HK-2 (cell line): ENCODE measurements at regions not wholly inside any gene's neighbourhood (a gene's known extent, or its start where the extent isn't known, plus 50 kb on each side); places are given as distances from the start of the nearest gene placed in this dataset.

Source experiments
- DNase-seq: peaks from one replicate; pipeline ENCODE4 v3.0.0-alpha.2; 2018; ENCODE audit not compliant: unreplicated experiment

DNA sequence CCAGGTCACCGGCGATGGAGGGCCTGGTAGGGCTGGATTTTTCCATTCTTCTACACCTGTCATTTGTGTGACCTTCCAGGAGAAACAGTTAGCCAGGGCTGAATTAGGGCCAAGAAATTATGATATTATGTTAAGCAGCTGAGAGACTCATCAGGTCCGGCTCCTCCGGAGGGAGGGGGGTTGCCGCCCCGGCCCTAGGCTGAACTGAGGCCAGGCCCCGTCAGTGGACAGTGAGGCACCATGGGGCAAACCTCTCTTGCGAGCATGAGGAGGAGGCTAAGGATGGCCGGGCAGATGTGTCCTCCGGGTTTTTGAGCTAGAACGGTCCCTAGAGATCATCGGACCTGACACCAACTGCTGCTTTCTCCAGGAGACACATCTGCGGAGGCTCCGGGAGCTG lies 150.1 kb downstream of the SOX11 start:
- DNase-seq, result no peak

DNA sequence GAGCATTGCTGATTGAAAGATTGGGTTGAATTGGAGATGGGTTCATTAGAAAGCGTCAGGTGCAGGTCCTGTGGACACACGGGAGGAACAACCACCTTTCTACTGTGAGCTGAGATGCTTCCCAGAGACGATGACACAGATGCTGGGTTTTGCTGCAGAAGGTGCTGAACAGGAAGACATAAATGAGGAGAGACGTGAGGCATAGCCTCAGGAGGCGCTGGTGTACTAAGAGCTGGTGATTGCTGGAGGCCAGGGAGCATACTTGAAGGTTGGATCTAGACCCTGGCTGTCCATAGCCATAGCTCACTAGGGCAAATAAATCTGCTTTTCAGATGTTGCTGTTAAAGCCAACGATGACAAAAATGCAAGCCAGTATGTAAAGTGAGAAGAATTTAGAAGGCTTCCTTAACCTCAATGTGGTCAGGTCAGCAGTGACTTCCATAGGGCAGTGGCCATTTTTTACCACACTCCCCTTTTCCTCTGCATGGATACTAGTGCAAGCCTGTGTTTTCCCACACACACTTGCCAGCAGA lies 153.7 kb downstream of the SOX11 start:
- no peak for DNase-seq

DNA sequence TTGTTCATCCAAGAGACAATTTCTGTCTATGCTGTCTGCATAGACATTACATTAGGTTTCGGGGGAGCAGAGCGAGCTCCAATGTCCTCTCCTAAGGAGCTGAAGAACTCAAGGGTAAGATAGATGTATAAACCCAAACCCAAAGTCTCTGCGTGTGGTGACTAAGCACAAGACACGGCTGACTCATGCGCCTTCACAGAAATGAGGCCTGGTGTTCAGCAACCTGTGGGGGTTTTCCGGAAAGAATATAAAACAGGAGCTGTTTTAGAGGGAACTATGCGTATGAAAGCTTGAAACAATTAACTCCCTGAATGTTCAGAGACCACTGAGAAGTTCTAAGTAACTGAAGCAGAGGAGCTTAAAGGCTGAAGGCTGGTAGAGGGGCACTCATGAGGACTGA lies 154.7 kb downstream of the SOX11 start:
- DNase-seq, result no peak

DNA sequence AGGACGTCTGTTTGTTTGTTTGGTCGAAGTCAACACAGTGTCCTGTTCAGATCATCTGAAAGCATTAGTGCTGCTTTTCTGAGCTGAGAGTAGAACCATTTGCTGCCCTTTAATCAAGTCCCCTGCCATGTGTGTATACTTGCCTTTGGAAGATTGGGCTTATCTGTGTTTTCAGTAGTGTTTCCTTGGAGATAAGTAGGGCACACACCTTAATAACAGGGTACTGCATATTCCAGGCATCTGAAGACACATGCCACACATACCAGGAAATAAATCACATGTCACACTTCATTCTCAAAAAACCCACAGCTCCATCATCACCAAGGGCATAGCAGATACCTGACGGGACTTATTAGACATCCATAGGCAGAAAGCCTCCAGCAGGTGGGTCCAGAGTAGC lies 157.4 kb downstream of the SOX11 start:
- DNase-seq, result no peak

GRCh38 chr2:5851410-5851809 lies 159.2 kb downstream of the SOX11 start:
- no peak for DNase-seq

- DNase-seq, result no peak
These were observed 162.6 kb downstream of the SOX11 start for GRCh38 chr2:5854797-5855196.

DNA sequence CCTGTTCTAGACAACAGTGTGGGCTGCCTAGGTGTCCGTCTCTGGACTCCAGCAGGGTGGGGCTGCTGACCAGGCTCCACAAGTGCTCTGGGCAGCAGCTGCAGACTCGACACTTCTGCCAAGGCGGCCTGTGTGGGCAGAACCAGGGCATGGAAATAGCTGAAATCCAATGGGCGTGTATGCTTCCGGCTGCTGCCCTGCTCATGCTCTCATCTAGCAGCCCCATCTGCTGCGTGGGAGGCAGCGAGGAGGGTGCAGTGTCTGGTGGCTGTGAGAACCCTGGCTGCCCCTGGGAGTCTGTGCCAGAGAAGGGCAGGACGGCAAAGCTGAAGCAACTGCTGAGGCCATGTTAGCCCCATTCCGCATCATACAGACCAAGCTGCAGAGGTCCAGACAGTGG lies 174.9 kb downstream of the SOX11 start:
- DNase-seq, result no peak

DNA sequence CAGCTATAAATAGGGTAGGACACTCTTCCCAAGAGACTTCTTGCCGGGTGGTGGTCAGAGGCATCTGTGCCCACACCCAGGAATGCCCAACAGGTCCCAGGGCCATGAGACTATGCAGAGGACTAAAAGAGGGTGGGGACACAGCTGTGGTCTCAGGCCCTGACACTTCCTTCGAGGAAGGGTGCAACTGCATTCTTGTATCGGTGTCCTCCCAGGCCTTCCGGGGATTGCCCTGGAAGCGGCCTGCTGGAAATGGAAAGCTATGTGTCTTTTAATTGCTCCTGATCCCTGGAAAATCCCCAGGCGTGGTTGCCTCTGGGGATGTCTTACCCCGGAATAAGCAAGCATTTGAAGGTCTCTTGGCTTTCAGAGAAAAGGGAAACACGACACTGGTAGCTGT lies 176.7 kb downstream of the SOX11 start:
- no peak for DNase-seq

DNA sequence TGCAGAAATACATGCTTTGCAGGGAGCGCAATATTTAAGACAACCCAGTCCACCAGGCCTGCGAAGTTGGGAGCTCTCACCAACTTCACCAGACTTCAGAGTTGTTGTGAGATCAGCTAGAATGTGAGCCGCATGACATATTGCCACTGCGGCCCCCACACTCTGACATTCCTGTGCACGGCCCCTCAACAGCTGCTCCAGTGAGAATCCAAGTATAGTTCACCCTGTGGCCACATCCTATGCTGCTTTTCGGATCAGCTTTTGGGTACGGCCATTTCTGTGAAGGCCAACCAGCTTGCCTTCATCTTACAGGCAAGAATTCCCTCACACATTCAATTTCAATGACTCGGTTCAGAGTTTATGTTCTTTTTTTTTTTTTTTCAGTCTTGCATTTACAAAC lies 177.8 kb downstream of the SOX11 start:
- no peak for DNase-seq

GRCh38 chr2:5877360-5877759 lies 185.2 kb downstream of the SOX11 start:
- no peak for DNase-seq

DNA sequence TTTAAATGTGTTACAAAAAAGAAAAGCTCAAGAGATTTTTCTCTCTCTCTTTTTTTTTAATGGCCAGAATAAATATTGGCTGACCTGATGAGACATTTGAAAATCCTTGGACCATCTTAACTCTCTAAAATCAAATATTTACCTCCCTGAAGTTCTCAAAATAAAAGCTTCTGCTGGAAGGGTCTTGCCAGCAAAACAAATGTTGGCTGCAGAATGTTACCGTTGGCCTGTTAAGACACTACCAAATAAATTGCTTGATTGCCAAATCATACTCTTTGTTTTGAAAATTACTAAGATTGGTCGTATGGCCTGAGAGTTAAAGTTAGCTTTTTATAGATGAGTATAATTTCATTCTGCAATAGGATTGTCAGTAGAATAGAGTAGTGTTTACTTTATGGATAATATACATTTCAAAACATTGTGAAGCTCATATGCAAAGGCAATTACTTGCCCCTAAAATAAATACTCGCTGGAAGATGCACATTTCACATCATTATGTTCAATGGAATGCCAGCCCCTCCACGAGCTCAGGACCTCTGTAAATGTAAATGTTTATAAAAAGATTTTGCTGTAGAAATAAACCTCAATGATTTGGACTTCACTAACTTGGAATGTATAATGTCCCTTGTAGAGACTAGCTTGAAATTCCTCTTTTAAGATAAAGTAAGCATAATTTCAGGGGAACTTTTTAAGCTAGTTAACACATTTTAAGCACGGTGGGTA lies 193.4 kb downstream of the SOX11 start:
- no peak for DNase-seq

DNA sequence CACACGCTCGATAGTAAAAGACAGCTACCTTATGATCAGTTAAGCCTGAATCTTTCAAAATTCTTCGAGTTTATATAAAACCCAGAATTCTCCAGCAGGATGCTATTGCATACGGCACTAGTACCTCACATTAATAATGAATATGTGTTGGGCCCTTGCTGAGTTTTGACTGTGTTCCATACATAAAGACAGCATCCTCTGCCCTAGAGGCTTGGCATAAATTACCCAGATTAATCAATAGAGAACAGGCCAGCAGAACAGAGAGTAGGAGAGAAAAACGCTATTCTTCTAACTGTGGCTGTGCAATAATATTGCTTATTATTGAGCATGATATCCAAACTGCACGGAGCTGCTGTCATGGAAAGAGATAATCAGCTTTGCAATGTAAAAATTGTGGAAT lies 194.3 kb downstream of the SOX11 start:
- no peak for DNase-seq

- no peak for DNase-seq
These were observed 195.9 kb downstream of the SOX11 start for GRCh38 chr2:5888126-5888525.

DNA sequence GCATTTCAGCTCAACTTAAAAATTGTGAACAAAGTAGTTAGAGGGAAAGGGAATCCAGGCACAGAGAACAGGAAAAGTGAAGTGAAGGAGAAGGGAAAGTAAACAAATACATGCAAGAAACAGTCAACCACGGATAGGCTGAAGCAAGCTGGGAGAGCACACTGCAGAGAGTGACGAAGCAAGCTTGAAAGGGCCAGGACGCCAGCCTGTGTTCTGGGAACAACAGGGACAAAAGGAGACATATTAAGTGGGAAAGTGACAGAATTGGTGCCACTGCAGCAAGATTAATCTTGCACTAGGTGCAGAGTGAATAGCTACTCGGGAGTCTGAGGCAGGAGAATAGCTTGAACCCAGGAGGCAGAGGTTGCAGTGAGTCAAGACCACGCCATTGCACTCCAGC lies 197.3 kb downstream of the SOX11 start:
- no peak for DNase-seq

GRCh38 chr2:5894355-5894754 lies 202.2 kb downstream of the SOX11 start:
- no peak for DNase-seq

- DNase-seq, result no peak
These were observed 203.1 kb downstream of the SOX11 start for GRCh38 chr2:5895284-5895683.

GRCh38 chr2:5897249-5897648 lies 205.1 kb downstream of the SOX11 start:
- DNase-seq, result no peak

DNA sequence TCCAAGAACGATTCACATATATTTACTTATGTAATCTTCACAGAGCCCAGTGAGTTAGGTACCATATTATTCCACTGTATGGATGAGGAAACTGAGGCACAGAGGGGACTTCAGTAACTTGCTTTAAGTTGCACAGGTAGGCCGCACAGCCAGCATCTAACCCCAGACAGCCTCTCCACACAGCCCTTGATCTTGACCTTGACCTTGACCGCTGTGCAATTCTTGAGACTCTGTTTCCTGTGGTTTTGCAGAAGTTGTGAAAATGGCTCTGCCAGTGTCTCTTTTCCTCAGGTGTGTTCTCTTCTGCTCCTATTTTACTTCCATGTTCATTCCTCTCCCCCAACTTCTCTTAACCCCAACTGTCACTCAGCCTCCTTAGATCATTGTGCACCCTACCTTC lies 206.5 kb downstream of the SOX11 start:
- DNase-seq, result no peak

GRCh38 chr2:5905661-5906060 lies 213.5 kb downstream of the SOX11 start:
- no peak for DNase-seq

- DNase-seq, result no peak
These were observed 215.9 kb downstream of the SOX11 start for GRCh38 chr2:5908071-5908470.

DNA sequence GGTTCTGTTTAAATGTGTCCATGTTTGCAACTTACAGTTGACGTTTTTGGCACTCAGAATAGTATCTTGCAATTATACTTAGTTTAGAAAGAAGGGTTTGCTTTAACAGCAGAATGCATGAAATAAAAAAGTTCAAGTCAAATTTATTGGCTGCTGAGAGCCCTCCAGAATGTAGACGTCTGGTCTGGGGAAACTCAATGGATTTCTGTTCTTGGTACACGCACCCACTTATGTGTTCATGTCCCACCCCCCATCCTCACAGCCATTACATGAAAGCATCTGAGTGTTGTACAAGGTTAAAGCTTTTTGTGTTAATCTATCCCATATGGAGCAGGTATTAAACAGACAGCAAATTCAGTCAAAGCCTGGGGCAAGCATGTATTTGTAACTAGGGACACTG lies 219.5 kb downstream of the SOX11 start:
- no peak for DNase-seq

GRCh38 chr2:5913711-5914395 lies 221.7 kb downstream of the SOX11 start:
- no peak for DNase-seq

GRCh38 chr2:5914811-5915611 lies 222.8 kb downstream of the SOX11 start:
- peak; percentile 41 for DNase-seq
